ENCODE measurements at regions not wholly inside any gene's neighbourhood (a gene's known extent, or its start where the extent isn't known, plus 50 kb on each side); places are given as distances from the start of the nearest gene placed in this dataset.

DNA sequence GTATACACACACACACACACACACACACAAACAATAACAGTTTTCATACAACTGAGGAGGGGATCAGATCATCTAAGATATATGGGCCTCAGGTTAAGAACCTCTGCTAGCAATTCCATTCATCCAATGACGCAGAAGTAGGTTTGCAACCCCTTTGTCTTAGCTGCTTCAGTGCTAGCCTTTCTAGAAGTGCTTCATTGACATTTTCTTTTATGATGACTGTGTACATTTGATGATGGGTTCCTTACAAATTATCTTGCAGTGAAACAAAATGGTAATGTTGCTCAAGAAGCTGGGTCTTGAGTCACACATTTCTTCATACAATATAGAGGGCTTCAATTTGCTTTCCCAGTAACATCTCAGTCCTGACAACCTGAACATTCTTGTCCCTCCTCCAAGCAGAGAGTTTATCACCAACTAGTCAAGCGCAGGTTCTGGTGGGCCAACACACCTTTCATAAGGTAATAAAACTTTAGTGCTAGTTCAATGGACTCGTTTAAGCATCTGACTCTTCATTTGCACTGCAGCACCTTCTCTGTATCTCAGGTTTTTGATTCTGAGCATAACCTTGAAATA, 269.5 kb downstream of the CNTN3 start:
- TF ChIP-seq, protein P1, sequence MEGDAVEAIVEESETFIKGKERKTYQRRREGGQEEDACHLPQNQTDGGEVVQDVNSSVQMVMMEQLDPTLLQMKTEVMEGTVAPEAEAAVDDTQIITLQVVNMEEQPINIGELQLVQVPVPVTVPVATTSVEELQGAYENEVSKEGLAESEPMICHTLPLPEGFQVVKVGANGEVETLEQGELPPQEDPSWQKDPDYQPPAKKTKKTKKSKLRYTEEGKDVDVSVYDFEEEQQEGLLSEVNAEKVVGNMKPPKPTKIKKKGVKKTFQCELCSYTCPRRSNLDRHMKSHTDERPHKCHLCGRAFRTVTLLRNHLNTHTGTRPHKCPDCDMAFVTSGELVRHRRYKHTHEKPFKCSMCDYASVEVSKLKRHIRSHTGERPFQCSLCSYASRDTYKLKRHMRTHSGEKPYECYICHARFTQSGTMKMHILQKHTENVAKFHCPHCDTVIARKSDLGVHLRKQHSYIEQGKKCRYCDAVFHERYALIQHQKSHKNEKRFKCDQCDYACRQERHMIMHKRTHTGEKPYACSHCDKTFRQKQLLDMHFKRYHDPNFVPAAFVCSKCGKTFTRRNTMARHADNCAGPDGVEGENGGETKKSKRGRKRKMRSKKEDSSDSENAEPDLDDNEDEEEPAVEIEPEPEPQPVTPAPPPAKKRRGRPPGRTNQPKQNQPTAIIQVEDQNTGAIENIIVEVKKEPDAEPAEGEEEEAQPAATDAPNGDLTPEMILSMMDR (IDR thresholded peaks at IDR 0.05; ENCODE audit: low read depth, low read length, missing input control), result no peak
- TF ChIP-seq JUND (IDR thresholded peaks at IDR 0.05), result no peak
- TF ChIP-seq YY1 (IDR thresholded peaks at IDR 0.05), result no peak
- no peak for TF ChIP-seq RAD21 (IDR thresholded peaks at IDR 0.05)
- TF ChIP-seq EGR1 (IDR thresholded peaks at IDR 0.05; ENCODE audit: low read depth in 2 of 2), result no peak
- TF ChIP-seq TAF1 (conservative IDR thresholded peaks at IDR 0.05), result no peak
- TF ChIP-seq, protein P2, sequence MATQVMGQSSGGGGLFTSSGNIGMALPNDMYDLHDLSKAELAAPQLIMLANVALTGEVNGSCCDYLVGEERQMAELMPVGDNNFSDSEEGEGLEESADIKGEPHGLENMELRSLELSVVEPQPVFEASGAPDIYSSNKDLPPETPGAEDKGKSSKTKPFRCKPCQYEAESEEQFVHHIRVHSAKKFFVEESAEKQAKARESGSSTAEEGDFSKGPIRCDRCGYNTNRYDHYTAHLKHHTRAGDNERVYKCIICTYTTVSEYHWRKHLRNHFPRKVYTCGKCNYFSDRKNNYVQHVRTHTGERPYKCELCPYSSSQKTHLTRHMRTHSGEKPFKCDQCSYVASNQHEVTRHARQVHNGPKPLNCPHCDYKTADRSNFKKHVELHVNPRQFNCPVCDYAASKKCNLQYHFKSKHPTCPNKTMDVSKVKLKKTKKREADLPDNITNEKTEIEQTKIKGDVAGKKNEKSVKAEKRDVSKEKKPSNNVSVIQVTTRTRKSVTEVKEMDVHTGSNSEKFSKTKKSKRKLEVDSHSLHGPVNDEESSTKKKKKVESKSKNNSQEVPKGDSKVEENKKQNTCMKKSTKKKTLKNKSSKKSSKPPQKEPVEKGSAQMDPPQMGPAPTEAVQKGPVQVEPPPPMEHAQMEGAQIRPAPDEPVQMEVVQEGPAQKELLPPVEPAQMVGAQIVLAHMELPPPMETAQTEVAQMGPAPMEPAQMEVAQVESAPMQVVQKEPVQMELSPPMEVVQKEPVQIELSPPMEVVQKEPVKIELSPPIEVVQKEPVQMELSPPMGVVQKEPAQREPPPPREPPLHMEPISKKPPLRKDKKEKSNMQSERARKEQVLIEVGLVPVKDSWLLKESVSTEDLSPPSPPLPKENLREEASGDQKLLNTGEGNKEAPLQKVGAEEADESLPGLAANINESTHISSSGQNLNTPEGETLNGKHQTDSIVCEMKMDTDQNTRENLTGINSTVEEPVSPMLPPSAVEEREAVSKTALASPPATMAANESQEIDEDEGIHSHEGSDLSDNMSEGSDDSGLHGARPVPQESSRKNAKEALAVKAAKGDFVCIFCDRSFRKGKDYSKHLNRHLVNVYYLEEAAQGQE (IDR thresholded peaks at IDR 0.05), result no peak
